Mammary epithelial cell (primary cell): ENCODE measurements at regions not wholly inside any gene's neighbourhood (a gene's known extent, or its start where the extent isn't known, plus 50 kb on each side); places are given as distances from the start of the nearest gene placed in this dataset.

Experiments
- CTCF ChIP-seq, 2 donors: IDR thresholded peaks in 1 of 2; conservative IDR thresholded peaks in 1 of 2; 2 replicates each; pipeline ENCODE4 v1.5.1; 2011 to 2012; ENCODE audit warnings: inconsistent platforms in 2 of 2, low read length in 2 of 2, mild to moderate bottlenecking in 2 of 2, control low read depth in 1 of 2, low read depth in 1 of 2; ENCODE audit not compliant: insufficient read depth in 1 of 2; ENCODE audit errors: extremely low read depth in 1 of 2
- EZH2 ChIP-seq: IDR thresholded peaks from 2 replicates; pipeline ENCODE4 v1.6.1; 2012; ENCODE audit warnings: low read length, inconsistent platforms, borderline replicate concordance

GRCh38 chr5:13227513-13227912 lies 717.0 kb downstream of the DNAH5 start:
- no peak for TF ChIP-seq CTCF (conservative IDR thresholded peaks at IDR 0.05 in 1 of 2, IDR thresholded peaks at IDR 0.05 in 1 of 2; ENCODE audit: extremely low read depth in 1 of 2, insufficient read depth in 1 of 2, low read depth in 1 of 2, low read length in 2 of 2)
- no peak for TF ChIP-seq EZH2
